ENCODE measurements at regions not wholly inside any gene's neighbourhood (a gene's known extent, or its start where the extent isn't known, plus 50 kb on each side); places are given as distances from the start of the nearest gene placed in this dataset.
A peak's percentile ranks its signal among the peaks of the same experiment; 100 is the strongest.

- ATAC-seq (no peak), DNase-seq (no peak)
- Histone ChIP-seq H3K36me3 (no peaks in the 10 kb centered on the region), H3K27me3 (ENCODE audit: low read depth) (no peaks in the 10 kb centered on the region), H3K27ac (no peak overlapping the region), H3K4me3 (no peak overlapping the region), H3K9me3 (no peaks in the 10 kb centered on the region), H3K4me1 (peaks cover 8% of the 10 kb centered on the region)
- TF ChIP-seq CTCF (IDR thresholded peaks at IDR 0.05) = no peak
- intact Hi-C loops (cut with DNase I) = no loop called here
Measured at GRCh38 chr1:200310824-200311223, 99.0 kb downstream of the ZNF281 start.

GRCh38 chr1:200307755-200308066 lies 102.1 kb downstream of the ZNF281 start:
- intact Hi-C loops (cut with DNase I) = no loop called here
- no peak for TF ChIP-seq CTCF (IDR thresholded peaks at IDR 0.05)
- ATAC-seq = no peak

GRCh38 chr1:200306944-200307754 lies 102.7 kb downstream of the ZNF281 start:
- TF ChIP-seq CTCF (IDR thresholded peaks at IDR 0.05) = peak; percentile 84
- no peak overlapping the region for H3K4me3 ChIP-seq
- H3K27me3 ChIP-seq (ENCODE audit: low read depth) = no peaks in the 10 kb centered on the region
- DNase-seq = no peak
- intact Hi-C loops (cut with DNase I) = no loop called here
- peaks cover 8% of the 10 kb centered on the region for H3K4me1 ChIP-seq
- peak; percentile 53 to 59 for ATAC-seq
- no peaks in the 10 kb centered on the region for H3K9me3 ChIP-seq
- no peaks in the 10 kb centered on the region for H3K36me3 ChIP-seq
- H3K27ac ChIP-seq = no peak overlapping the region

More at GRCh38 chr1:200307755-200308066, 102.1 kb downstream of the ZNF281 start:
- DNase-seq = no peak
- no peak overlapping the region for H3K4me3 ChIP-seq
- H3K27me3 ChIP-seq (ENCODE audit: low read depth) = no peaks in the 10 kb centered on the region
- H3K4me1 ChIP-seq = peaks cover 8% of the 10 kb centered on the region
- H3K36me3 ChIP-seq = no peaks in the 10 kb centered on the region
- H3K27ac ChIP-seq = no peak overlapping the region
- no peaks in the 10 kb centered on the region for H3K9me3 ChIP-seq

- no peak for ATAC-seq
- Histone ChIP-seq H3K27ac (no peak overlapping the region), H3K4me1 (peaks cover 13% of the 10 kb centered on the region), H3K36me3 (no peaks in the 10 kb centered on the region), H3K27me3 (ENCODE audit: low read depth) (no peaks in the 10 kb centered on the region), H3K4me3 (no peak overlapping the region), H3K9me3 (no peaks in the 10 kb centered on the region)
- DNase-seq = no peak
- intact Hi-C loops (cut with DNase I) = no loop called here
- no peak for TF ChIP-seq CTCF (IDR thresholded peaks at IDR 0.05)
Measured at GRCh38 chr1:200305806-200306205, 104.0 kb downstream of the ZNF281 start.

- ATAC-seq = no peak
- no peak overlapping the region for H3K27ac ChIP-seq
- TF ChIP-seq CTCF (IDR thresholded peaks at IDR 0.05) = no peak
Measured at GRCh38 chr1:200304171-200304570, 105.7 kb downstream of the ZNF281 start.

More at GRCh38 chr1:200304171-200304570, 105.7 kb downstream of the ZNF281 start:
- Histone ChIP-seq H3K4me1 (peaks cover 13% of the 10 kb centered on the region), H3K27me3 (ENCODE audit: low read depth) (no peaks in the 10 kb centered on the region), H3K4me3 (no peak overlapping the region), H3K9me3 (no peaks in the 10 kb centered on the region), H3K36me3 (no peaks in the 10 kb centered on the region)
- intact Hi-C loops (cut with DNase I) = no loop called here
- no peak for DNase-seq

Data from lower lobe of right lung (tissue), 2 donors.